ENCODE measurements at regions not wholly inside any gene's neighbourhood (a gene's known extent, or its start where the extent isn't known, plus 50 kb on each side); places are given as distances from the start of the nearest gene placed in this dataset.

GRCh38 chr1:5753549-5754421 lies 238.4 kb downstream of the NPHP4 start:
- no peak for TF ChIP-seq YY1 (IDR thresholded peaks at IDR 0.05; ENCODE audit: extremely low read depth, insufficient replicate concordance, low read depth, low read length)
- no peak for TF ChIP-seq CTCF (IDR thresholded peaks at IDR 0.05 in 2 of 3, conservative IDR thresholded peaks at IDR 0.05 in 1 of 3; ENCODE audit: borderline replicate concordance in 1 of 3, insufficient read depth in 1 of 3, low read depth in 2 of 3, low read length in 2 of 3)
- TF ChIP-seq ZFX (IDR thresholded peaks at IDR 0.05) = no peak
- no peak for TF ChIP-seq ZBTB33 (IDR thresholded peaks at IDR 0.05; ENCODE audit: extremely low read depth, insufficient replicate concordance, low read length)
- no peak for TF ChIP-seq SIN3A (IDR thresholded peaks at IDR 0.05; ENCODE audit: low read depth)
- no peak for TF ChIP-seq EGR1 (IDR thresholded peaks at IDR 0.05; ENCODE audit: low read depth)
- no peak for TF ChIP-seq EZH2phosphoT487 (IDR thresholded peaks at IDR 0.05; ENCODE audit: borderline replicate concordance)

Data from HCT116 (cell line).